GM10266 (cell line): ENCODE measurements at regions not wholly inside any gene's neighbourhood (a gene's known extent, or its start where the extent isn't known, plus 50 kb on each side); places are given as distances from the start of the nearest gene placed in this dataset.

Source experiments
- DNase-seq: peaks from one replicate; pipeline ENCODE4 v3.0.0; 2012; ENCODE audit errors: extremely low spot score
- TF ChIP-seq, protein P1 (sequence below): IDR thresholded peaks from 2 replicates; pipeline ENCODE4 v1.5.1; 2012; ENCODE audit warnings: mild to moderate bottlenecking, low read depth; ENCODE audit not compliant: control insufficient read depth, insufficient read depth; ENCODE audit errors: missing control alignments

DNA sequence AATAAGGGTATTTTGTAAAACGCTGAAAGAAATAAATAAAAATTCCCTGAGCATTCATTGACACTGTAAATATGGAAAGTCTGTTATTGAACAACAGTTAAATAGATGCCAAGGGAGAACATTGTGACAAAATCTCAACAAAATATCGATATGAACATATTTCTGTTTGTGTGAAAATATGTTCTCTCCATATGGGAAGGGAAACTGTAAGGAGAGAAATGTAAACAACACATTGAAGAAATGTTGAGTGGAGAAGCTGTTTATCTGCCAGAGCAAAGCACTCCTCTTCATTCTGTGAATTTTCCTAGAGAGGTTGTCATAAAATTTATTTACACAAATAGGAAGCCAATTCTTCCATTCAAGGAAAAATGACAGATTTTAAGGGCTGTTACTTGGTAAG is 57.1 kb upstream of the EOMES start:
- DNase-seq, result no peak
- TF ChIP-seq, protein P1, sequence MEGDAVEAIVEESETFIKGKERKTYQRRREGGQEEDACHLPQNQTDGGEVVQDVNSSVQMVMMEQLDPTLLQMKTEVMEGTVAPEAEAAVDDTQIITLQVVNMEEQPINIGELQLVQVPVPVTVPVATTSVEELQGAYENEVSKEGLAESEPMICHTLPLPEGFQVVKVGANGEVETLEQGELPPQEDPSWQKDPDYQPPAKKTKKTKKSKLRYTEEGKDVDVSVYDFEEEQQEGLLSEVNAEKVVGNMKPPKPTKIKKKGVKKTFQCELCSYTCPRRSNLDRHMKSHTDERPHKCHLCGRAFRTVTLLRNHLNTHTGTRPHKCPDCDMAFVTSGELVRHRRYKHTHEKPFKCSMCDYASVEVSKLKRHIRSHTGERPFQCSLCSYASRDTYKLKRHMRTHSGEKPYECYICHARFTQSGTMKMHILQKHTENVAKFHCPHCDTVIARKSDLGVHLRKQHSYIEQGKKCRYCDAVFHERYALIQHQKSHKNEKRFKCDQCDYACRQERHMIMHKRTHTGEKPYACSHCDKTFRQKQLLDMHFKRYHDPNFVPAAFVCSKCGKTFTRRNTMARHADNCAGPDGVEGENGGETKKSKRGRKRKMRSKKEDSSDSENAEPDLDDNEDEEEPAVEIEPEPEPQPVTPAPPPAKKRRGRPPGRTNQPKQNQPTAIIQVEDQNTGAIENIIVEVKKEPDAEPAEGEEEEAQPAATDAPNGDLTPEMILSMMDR, result no peak

DNA sequence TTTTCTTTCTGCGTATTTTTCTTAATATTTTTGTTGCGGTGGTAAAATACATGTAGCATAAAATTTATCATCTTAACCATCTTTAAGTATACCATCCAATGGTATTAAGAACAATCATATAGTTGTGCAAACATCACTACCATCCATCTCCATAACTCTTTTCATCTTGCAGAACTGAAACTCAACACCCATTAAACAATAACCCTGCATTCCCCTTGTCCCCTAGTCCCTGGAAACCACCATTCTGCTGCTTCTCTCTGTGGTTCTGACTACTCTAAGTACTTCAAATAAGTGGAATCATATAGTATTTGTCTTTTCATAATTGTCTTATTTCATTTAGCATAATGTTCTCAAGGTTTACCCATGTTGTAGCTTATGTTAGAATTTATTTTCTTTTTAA is 67.3 kb upstream of the EOMES start:
- no peak for DNase-seq
- TF ChIP-seq, protein P1, result no peak

DNA sequence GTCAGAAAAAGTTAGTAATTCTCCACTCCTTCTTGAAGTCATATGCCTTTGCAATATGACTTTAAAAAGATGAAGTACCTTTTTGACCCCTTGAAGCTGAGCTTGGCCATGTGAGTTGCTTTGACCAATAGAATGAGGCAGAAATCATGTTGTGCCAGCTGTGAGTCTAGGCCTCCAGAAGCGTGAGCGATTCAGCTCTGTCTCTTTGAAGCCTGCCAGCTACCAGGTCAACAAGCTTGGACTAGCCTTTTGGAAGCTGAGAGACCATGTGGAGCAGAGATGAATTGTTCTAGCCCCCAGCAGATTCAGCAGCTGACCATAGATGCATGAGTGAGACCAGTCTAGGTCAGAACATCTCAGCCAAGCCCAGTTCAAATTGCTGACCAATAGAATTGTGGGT is 69.8 kb upstream of the EOMES start:
- DNase-seq, result no peak
- TF ChIP-seq, protein P1, result no peak

DNA sequence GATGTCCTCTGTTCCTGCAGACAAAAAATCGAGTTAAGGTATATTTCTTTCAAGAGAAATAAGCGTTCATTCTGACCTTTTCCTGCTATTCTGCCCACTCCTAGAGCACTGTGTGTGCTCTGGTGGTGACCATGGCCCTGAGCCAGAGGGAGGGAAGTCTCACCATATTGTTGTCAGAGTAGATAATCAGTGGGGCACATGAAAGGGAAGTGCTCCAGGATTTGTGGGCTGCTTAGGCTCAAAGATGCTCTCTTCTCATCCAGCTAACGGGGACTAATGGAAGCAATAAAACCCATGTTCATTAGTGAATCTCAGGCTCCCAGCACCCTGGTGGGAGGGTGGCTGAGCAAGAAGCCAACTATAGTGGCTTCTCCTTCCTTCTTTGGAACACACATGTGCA is 70.7 kb upstream of the EOMES start:
- DNase-seq, result no peak
- TF ChIP-seq, protein P1, result no peak

DNA sequence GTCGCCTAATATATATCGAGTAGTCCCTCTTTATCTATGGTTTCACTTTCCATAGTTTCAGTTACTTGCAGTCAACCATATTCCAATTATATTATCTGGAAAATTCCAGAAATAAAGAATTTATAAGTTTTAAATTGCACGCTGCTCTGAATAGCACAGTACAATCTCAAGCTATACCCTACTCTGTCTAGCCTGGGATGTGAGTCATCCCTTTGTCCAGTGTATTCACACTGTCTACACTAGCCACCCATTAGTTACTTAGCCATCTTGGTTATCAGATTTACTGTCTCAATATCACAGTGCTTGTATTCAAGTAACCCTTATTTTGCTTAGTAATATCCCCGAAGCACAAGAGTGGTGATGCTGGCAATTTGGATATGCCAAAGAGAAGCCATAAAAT is 72.1 kb upstream of the EOMES start:
- DNase-seq, result no peak
- TF ChIP-seq, protein P1, result no peak

DNA sequence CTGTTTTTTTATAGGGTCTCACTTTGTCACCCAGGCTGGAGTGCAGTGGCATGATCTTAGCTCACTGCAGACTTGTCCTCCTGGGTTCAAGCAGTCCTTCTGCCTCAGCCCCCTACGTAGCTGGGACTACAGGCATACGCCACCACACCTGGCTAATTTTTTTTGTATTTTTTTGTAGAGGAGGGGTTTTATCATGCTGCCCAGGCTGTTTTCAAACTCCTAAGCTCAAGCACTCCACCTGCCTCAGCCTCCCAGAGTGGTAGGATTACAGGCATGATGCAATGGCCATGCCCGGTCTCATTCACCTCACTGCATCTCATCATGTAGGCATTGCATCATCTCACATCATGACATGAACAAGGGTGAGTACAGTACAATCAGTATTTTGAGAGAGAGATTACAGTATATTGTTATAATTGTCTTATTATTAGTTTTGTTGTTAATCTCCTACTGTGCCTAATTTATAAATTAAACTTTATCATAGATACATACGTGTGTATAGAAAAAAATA is 74.3 kb upstream of the EOMES start:
- DNase-seq, result no peak
- TF ChIP-seq, protein P1, result no peak

DNA sequence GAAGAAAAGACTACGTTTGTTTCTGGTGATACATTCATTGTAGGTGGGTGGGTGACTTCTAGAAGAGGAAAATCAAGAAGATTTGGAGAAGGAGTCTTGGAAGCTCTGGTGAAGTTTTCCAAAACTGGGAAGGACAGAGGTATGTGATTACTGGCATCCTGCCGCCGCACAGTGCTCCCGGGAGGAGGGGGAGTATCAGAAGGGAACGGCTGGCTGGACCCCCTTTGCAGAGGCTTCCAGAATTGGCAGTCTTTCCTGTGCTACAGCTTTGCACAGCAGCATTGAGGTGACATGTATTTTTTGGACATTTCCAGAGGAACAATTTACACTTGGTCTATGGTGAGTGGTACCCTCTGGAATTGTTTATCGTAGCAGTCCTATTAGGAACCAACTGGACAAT is 75.7 kb upstream of the EOMES start:
- TF ChIP-seq, protein P1, result no peak
- DNase-seq, result no peak
